T47D (cell line): ENCODE measurements at regions not wholly inside any gene's neighbourhood (a gene's known extent, or its start where the extent isn't known, plus 50 kb on each side); places are given as distances from the start of the nearest gene placed in this dataset.

ENCODE experiments used
- DNase-seq, 2 experiments: peaks; one replicate each; pipeline versions ENCODE4 v3.0.0 to v3.0.0-alpha.2; 2011 to 2012; ENCODE audit warnings: low read depth in 1 of 2, low spot score in 1 of 2
- JUND ChIP-seq: IDR thresholded peaks from 2 replicates; pipeline ENCODE4 v1.6.1; 2012; ENCODE audit warnings: low read depth
- in situ Hi-C: cut with HindIII; loops from 2 replicates; pipeline ENCODE4 v1.10.0; 2016; ENCODE audit warnings: low sequenced_read_pairs, low pct_unique_long_range_greater_than_20kb

DNA sequence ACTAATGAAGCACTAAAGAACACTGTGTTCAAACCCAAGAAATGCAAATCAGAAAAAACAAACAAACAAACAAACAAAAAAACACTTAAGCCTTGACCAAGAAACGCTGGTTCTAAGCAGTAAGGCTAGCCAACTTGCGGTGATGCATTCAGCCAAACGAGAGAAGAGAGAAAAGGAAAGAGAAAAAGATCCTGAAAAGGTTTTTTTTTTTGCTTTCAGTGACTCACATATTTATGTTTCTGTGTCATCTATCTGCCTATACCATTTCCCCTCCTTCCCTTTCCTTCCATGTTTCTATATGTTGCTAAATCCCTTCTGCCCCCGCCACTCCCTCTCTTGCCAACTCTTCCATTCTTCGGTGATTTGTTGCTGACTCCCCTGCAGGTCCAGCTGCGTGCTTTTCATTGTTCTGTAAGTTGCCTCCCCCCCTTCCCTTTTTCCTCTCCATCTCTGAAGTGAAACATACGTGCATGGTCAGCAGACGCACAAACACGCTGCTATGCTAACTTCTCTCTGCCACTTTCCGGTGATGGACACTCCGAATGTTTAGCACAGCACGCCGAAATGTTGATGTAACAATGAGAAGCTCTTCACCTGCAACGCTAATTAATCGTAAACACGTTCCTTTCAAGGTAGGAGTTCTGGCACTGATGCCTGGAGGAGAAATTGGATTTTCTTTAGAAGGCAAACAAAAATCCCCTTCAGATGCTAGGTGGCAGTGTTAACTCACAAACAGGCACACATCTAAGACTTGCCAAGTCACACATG, 154.4 kb downstream of the TUSC7 start:
- TF ChIP-seq JUND: no peak
- in situ Hi-C loops: no loop called here
- peak in 1 of 2 experiments; percentile 74 for DNase-seq

DNA sequence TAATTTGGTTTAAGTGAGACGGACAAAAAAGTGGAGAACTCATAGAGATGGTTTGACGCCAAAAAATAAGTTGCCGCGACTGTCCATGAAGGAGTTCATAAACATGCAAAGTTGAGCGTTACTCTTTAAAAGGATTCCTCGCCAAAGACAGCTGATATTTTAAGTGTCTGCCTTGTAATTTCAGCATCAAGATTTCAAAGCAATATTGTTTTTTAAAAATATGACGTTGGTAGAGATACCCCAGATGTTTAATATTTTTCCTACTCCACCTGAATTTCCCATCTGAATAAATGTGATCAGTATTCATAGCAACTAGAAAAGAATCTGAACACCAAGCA, 155.0 kb downstream of the TUSC7 start:
- DNase-seq: no peak
- in situ Hi-C loops: no loop called here
- TF ChIP-seq JUND: no peak

DNA sequence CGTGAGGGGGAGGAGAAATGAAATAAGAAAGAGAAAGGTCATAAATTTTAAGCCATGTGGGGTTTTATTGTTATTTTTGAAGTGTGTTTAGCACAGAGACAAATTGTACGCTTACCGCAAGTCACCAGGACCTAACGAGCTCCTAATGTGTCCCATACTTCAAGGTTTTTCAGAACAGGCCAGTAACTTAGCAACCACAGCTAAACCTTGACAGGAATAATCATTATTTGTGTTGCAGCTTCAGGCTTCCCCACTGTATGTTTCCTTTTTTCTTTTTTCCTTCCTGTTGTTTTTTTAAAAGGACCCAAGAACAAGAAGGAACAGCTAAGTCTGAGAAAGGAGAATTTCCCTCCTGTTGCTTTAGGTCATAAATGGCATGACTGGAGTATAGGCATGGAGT, 160.8 kb downstream of the TUSC7 start:
- no peak for TF ChIP-seq JUND
- in situ Hi-C loops: no loop called here
- no peak for DNase-seq

DNA sequence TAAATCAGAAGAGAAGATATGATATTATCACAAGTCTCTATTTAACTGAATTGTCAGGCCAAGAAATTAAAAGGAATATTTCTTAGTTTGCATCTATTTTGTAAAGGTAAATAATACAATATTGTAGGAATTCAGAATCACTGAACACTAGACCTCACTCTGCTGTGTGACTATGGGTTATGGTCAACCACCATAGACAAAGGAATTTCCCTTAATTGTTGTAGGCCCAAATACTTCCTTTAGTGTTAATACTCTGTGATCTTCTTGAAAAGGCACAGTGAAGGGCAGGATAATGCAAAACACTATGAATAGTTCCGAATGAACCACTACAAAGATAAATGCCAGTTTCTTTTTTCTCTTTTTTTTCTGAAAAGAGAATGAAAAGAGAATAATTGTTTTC, 162.3 kb downstream of the TUSC7 start:
- no peak for TF ChIP-seq JUND
- in situ Hi-C loops: no loop called here
- DNase-seq: no peak

DNA sequence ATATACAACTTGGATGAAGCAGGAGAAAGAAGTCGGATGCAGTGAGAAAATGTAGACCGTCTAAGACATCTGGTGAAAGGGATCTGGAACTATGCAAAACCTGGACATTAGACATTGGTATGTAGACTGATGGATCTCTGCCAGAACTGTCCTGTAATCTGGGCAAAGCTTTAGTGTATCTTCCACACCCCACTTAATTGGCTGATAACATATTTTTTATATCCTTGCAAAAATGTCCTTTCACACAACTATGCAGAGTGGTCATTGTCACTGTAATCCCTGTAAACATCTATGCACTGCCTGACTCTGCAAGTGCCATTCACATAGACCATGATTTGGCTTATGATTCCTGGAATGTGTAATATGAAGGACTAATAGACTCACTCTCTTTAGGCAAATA, 163.1 kb downstream of the TUSC7 start:
- DNase-seq: no peak
- in situ Hi-C loops: no loop called here
- TF ChIP-seq JUND: no peak

DNA sequence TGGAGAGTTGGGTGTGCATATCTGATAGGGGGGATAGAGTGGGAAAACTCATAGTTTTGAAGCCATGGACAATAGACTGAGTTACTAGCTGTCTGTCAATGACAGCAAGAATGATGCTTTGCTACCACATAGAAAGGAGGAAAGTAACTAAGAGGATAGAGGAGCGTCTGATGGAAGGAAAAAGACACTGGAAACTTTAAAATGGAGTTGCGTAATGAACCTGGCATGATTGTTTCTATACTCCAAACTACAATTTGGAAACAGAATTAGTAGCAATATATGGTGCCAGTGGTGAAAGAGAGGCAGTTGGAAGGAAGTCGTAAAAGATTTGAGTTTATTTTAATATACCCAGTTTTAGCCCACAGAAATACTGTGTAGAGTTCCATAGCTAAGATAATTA, 163.6 kb downstream of the TUSC7 start:
- TF ChIP-seq JUND: no peak
- in situ Hi-C loops: no loop called here
- no peak for DNase-seq

DNA sequence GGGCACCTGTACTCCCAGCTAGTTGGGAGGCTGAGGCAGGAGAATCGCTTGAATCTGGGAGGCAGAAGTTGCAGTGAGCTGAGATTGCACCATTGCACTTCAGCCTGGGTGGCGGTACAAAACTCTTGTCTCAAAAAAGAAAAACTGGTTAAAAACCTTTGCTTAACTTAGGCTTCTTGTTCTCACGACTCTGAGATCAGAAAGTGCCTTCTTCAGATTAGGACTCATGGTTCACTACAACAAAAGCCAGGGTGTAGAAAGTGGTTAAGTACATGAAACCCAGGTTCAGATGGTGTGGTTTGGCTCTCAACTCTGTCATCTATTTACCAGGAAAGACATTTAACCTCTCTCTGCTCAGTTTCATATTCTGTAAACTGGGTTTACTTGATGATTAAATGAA, 168.4 kb downstream of the TUSC7 start:
- TF ChIP-seq JUND: no peak
- DNase-seq: no peak
- in situ Hi-C loops: no loop called here

DNA sequence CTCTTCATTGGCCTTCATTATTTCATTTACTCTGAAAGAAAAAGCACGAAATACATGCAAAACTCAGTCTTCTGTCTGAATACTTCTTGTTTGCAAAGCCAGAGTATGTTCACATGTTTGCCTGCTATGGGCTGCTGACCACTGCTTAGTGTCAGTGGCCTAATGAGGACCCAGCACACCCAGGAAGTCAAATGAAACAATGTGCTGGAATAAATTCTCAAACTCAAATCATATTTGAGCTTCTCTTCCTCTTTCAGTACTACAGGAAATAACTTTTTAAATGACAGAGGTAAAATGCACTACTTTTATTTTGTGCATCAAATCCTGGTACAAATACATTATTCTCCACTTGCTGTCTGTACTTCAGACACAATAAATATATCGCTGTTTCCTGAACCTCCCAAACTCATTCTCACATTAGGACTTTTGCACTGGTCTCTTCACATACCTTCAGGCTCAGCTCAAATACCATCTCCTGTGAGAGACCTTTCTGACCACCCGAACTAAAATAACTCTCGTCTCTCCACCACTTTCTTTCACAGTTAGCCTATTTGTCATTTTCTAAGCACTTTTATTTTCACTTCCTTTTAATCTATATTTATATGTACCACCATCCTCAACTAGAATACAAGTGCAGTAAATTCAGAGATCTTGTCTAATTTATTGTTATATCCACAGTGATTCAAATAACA, 176.8 kb downstream of the TUSC7 start:
- TF ChIP-seq JUND: no peak
- DNase-seq: no peak
- in situ Hi-C loops: no loop called here

DNA sequence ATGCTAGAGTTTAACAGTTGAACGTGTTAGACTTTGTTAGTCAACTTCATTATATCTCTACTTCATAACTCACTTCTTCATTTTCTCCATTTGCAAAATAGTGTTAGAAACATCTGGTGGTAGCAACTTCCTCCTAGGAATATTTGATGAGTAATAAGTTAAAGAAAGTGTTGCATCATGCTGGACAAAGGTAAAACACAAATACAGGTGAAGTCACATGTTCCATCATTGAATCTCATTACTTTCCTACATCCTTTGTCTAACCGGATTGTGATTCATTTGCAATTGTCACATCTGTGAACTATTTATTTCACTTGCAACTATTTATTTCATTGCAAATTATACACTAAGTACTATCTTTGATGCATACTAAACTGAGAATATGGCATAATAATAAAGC, 186.5 kb downstream of the TUSC7 start:
- no peak for TF ChIP-seq JUND
- peak in 1 of 2 experiments; percentile 22 for DNase-seq
- in situ Hi-C loops: no loop called here

DNA sequence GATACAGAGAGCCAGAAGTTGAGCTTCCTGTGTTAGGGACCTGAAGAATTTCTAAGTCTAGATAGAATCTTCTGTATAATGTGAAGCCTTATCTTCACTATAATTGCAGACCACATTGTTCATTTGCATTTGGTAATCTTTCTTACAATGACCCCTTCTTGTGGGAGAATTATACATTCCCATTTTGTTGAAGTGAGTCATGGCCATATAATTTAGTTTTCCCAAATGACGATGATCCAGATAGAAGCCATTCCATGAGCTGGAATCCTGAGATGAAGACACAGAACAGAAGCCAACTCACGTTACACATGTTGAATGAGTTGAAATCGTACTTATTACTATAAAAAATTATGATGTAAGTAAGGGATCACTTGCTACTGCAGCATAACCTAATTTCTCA, 187.8 kb downstream of the TUSC7 start:
- no peak for TF ChIP-seq JUND
- no peak for DNase-seq
- in situ Hi-C loops: no loop called here

DNA sequence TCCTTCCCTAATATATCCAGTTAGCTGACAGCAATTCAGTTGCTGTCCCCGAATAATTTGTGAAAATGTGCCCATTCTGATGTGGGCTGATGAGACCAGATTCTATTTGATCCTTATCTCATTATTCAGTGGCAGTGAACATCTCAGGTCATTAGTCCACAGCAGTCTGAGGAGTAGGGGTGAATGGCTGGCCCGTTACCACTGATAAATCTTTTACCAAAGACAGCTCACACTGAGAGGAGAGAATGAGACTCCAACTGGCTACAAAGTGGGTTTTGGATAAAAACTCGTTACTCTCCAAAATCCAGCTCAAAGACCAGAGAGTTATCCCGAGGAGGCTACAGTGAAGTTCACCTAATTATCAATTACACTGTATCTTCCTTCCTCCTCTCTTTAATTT, 189.7 kb downstream of the TUSC7 start:
- no peak for DNase-seq
- in situ Hi-C loops: no loop called here
- TF ChIP-seq JUND: no peak

DNA sequence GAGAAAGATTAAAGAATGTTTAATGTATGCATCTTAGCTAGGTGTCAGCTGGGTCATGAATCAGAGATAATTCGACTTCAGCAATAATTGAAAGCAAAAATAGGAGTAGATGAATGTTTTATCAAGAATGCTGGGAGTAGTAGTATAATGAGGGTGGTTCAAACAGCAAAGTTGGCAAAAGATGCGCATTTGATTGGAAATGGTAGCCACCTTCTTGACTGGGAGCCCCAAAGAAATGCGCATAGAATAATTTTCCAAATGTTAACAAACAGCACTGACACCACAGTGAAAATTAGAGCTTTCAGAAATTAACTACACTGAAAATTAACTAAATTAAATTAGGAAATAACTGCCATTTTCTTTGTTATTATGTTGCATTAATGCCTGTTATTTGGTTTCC, 195.8 kb downstream of the TUSC7 start:
- in situ Hi-C loops: no loop called here
- no peak for TF ChIP-seq JUND

DNA sequence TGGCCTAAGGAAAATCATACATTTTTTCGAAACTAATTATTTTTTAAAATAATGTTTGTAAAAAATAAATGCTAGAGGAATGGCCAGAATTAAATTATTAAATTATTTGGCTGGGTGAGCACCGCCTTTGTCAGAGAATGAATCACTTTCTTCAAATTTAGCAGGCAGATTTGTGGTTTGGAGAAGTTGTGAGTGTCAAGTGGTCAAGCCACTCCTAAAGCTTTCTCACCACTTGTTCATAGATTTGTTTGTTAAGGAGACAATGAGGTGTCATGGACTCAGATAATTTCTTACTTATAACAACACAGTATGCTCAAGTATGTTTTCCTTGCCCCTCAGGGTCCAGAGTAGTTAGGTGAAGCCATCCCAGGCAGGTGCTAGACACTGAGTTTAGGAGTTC, 196.2 kb downstream of the TUSC7 start:
- in situ Hi-C loops: no loop called here
- TF ChIP-seq JUND: no peak
- no peak for DNase-seq

More for the DNA sequence above, 195.8 kb downstream of the TUSC7 start:
- no peak for DNase-seq

DNA sequence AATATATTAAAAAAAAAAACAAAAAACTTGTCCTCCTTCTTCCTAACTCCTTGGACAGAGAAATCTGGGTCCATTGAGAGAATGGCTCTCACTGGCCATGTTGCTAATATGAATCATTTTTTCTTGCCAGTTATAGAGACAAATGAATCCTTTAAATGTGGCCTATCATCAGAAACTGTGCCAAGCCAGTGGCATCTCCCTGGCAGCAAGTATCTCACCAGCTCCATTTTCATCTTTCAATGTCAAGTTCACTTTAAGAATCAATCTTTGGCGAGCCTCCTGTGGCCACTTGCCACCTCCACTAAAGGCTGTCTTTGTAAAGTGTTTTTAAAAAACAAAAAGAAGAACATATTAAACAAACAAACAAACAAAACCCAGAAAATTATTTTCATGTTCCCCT, 202.5 kb downstream of the TUSC7 start:
- no peak for TF ChIP-seq JUND
- DNase-seq: no peak

More for the DNA sequence above, 202.5 kb downstream of the TUSC7 start:
- in situ Hi-C loops: no loop called here
